IMR-90 (cell line): ENCODE measurements at regions not wholly inside any gene's neighbourhood (a gene's known extent, or its start where the extent isn't known, plus 50 kb on each side); places are given as distances from the start of the nearest gene placed in this dataset.

ENCODE experiments used
- ATAC-seq: fragments of 200-7000 bp; cut with Tn5 transposase; 2 replicates; pipeline ENCODE4 v1.9.1; 2020; ENCODE audit warnings: low read depth, mild to moderate bottlenecking, moderate library complexity
- BruUV-seq: library from RNA; stranded (reverse); fragments of 400-500 nt; replicated peaks from 2 replicates; lab custom pipeline; 2021; lab: Mats Ljungman, UMichigan
- CTCF ChIA-PET: fragments of 300-600 bp; formaldehyde crosslinking; extraction: SDS; loops from one replicate; lab custom pipeline; 2021; ENCODE audit warnings: antibody characterized with exemption; lab: Yijun Ruan, JAX
- POLR2A ChIA-PET: fragments of 300-600 bp; sonication (Branson Sonifier 250); formaldehyde crosslinking; loops from one replicate; lab custom pipeline; 2022; ENCODE audit warnings: antibody characterized with exemption; ENCODE audit not compliant: unreplicated experiment; lab: Charles Lee
- DNase-seq: peaks from one replicate; pipeline ENCODE4 v3.0.0; 2013
- H2AFZ ChIP-seq: replicated peaks from 2 replicates; pipeline ENCODE3; 2013; ENCODE audit warnings: low read length, mild to moderate bottlenecking; ENCODE audit not compliant: poor library complexity
- H2AK5ac ChIP-seq: 2 replicates; pipeline ENCODE4 v1.6.1; 2013; ENCODE audit warnings: low read depth, low read length, inconsistent platforms
- H2AK9ac ChIP-seq: replicated peaks from 2 replicates; pipeline ENCODE3; 2013; ENCODE audit warnings: mild to moderate bottlenecking, low read depth, low read length, moderate library complexity; ENCODE audit not compliant: poor library complexity
- H2BK120ac ChIP-seq: 2 replicates; pipeline ENCODE4 v1.6.1; 2013; ENCODE audit warnings: low read depth, low read length, inconsistent platforms
- H2BK15ac ChIP-seq: 3 replicates; pipeline ENCODE4 v1.6.1; 2013; ENCODE audit warnings: low read depth, low read length, inconsistent platforms
- H2BK20ac ChIP-seq: 2 replicates; pipeline ENCODE4 v1.6.1; 2013; ENCODE audit warnings: low read depth, mild to moderate bottlenecking, inconsistent platforms, low read length, moderate library complexity
- H2BK5ac ChIP-seq: 2 replicates; pipeline ENCODE4 v1.6.1; 2013; ENCODE audit warnings: mild to moderate bottlenecking, low read depth, low read length, inconsistent platforms; ENCODE audit not compliant: poor library complexity, severe bottlenecking
- H3K14ac ChIP-seq: replicated peaks from 2 replicates; pipeline ENCODE4 v1.6.1; 2013; ENCODE audit warnings: low read depth, low read length, inconsistent platforms
- H3K18ac ChIP-seq: 2 replicates; pipeline ENCODE4 v1.6.1; 2013; ENCODE audit warnings: low read depth, low read length, control low read depth
- H3K23ac ChIP-seq: 2 replicates; pipeline ENCODE4 v1.6.1; 2013; ENCODE audit warnings: low read depth, low read length, inconsistent platforms
- H3K27ac ChIP-seq: 2 replicates; pipeline ENCODE4 v1.5.1; 2013; ENCODE audit warnings: mild to moderate bottlenecking, control low read depth, low read length; ENCODE audit not compliant: insufficient read depth
- H3K27me3 ChIP-seq: 2 replicates; pipeline ENCODE4 v1.6.1; 2013; ENCODE audit warnings: low read length; ENCODE audit not compliant: control insufficient read depth, insufficient read depth
- H3K36me3 ChIP-seq: 2 replicates; pipeline ENCODE4 v1.6.1; 2013; ENCODE audit warnings: low read length, mixed read lengths; ENCODE audit not compliant: control insufficient read depth, insufficient read depth
- H3K4ac ChIP-seq: 2 replicates; pipeline ENCODE4 v1.6.1; 2013; ENCODE audit warnings: low read depth, low read length, inconsistent platforms
- H3K4me1 ChIP-seq: 2 replicates; pipeline ENCODE4 v1.6.1; 2013; ENCODE audit warnings: low read length, mixed read lengths; ENCODE audit not compliant: control insufficient read depth, insufficient read depth
- H3K4me2 ChIP-seq: 2 replicates; pipeline ENCODE4 v1.6.1; 2013; ENCODE audit warnings: low read depth, mild to moderate bottlenecking, control low read depth, low read length, moderate library complexity
- H3K4me3 ChIP-seq: 2 replicates; pipeline ENCODE4 v1.5.1; 2013; ENCODE audit warnings: low read depth, mild to moderate bottlenecking, control low read depth, low read length, moderate library complexity; ENCODE audit not compliant: insufficient read depth
- H3K56ac ChIP-seq: 2 replicates; pipeline ENCODE4 v1.6.1; 2013; ENCODE audit warnings: low read length, inconsistent platforms; ENCODE audit not compliant: insufficient read depth; ENCODE audit errors: extremely low read depth
- H3K79me1 ChIP-seq, 2 experiments: 2 replicates each; pipeline ENCODE4 v1.6.1; 2013; ENCODE audit warnings: low read length in 2 of 2, inconsistent platforms in 1 of 2, low read depth in 1 of 2
- H3K9ac ChIP-seq: 2 replicates; pipeline ENCODE4 v1.6.1; 2013; ENCODE audit warnings: low read depth, low read length, control low read depth
- H3K9me1 ChIP-seq: 2 replicates; pipeline ENCODE4 v1.6.1; 2013; ENCODE audit warnings: low read length, inconsistent platforms; ENCODE audit not compliant: insufficient read depth
- H3K9me3 ChIP-seq: 2 replicates; pipeline ENCODE4 v1.6.1; 2013; ENCODE audit warnings: low read length; ENCODE audit not compliant: control insufficient read depth, insufficient read depth
- H4K20me1 ChIP-seq: 2 replicates; pipeline ENCODE4 v1.6.1; 2013; ENCODE audit warnings: low read length, inconsistent platforms; ENCODE audit not compliant: insufficient read depth
- H4K5ac ChIP-seq: 2 replicates; pipeline ENCODE4 v1.6.1; 2013; ENCODE audit warnings: mild to moderate bottlenecking, low read depth, low read length, control low read depth
- H4K8ac ChIP-seq, 2 experiments: 2 replicates each; pipeline ENCODE4 v1.6.1; 2013; ENCODE audit warnings: low read depth in 2 of 2, low read length in 2 of 2, control low read depth in 1 of 2, inconsistent platforms in 1 of 2
- H4K91ac ChIP-seq: 2 replicates; pipeline ENCODE4 v1.6.1; 2013; ENCODE audit warnings: low read depth, low read length, inconsistent platforms; ENCODE audit not compliant: insufficient read depth
- BHLHE40 ChIP-seq: fragments of 150-350 bp; IDR thresholded peaks from 2 replicates; pipeline ENCODE4 v1.6.1; 2016; ENCODE audit warnings: mild to moderate bottlenecking, low read depth, low read length
- CEBPB ChIP-seq: IDR thresholded peaks from 2 replicates; pipeline ENCODE4 v1.6.1; 2012; ENCODE audit warnings: low read depth, low read length, improper control_type of control experiment
- CHD1 ChIP-seq: IDR thresholded peaks from 2 replicates; pipeline ENCODE4 v1.6.1; 2012; ENCODE audit warnings: low read depth, low read length, improper control_type of control experiment
- MAFK ChIP-seq: IDR thresholded peaks from 2 replicates; pipeline ENCODE4 v1.6.1; 2012; ENCODE audit warnings: low read depth, low read length, improper control_type of control experiment
- MAZ ChIP-seq: IDR thresholded peaks from 2 replicates; pipeline ENCODE4 v1.6.1; 2012; ENCODE audit warnings: low read depth, mild to moderate bottlenecking, low read length, improper control_type of control experiment, moderate library complexity, borderline replicate concordance
- MXI1 ChIP-seq: IDR thresholded peaks from 2 replicates; pipeline ENCODE4 v1.6.1; 2012; ENCODE audit warnings: low read depth, mild to moderate bottlenecking, low read length, moderate library complexity, borderline replicate concordance
- NFE2L2 ChIP-seq: fragments of 150-350 bp; IDR thresholded peaks from 2 replicates; pipeline ENCODE4 v1.6.1; 2016; ENCODE audit warnings: low read depth, mild to moderate bottlenecking, low read length
- POLR2A ChIP-seq: IDR thresholded peaks from 2 replicates; pipeline ENCODE4 v1.6.1; 2012; ENCODE audit warnings: mild to moderate bottlenecking, low read depth, low read length
- RAD21 ChIP-seq: IDR thresholded peaks from 2 replicates; pipeline ENCODE4 v1.6.1; 2012; ENCODE audit warnings: low read length, improper control_type of control experiment
- RCOR1 ChIP-seq: IDR thresholded peaks from 2 replicates; pipeline ENCODE4 v1.6.1; 2012; ENCODE audit warnings: mild to moderate bottlenecking, low read length, improper control_type of control experiment; ENCODE audit not compliant: insufficient replicate concordance
- RFX5 ChIP-seq: IDR thresholded peaks from 2 replicates; pipeline ENCODE4 v1.8.0; 2012; ENCODE audit warnings: low read depth, mild to moderate bottlenecking, low read length, moderate library complexity
- SMC3 ChIP-seq: fragments of 150-350 bp; IDR thresholded peaks from 2 replicates; pipeline ENCODE4 v1.6.1; 2016; ENCODE audit warnings: low read depth, mild to moderate bottlenecking, antibody characterized with exemption, low read length, moderate library complexity
- WGBS, 2 experiments: methylation state at CpG; one replicate each; pipeline versions ENCODE4 v1.1.5 to v1.1.7; 2013; ENCODE audit warnings: missing lambda C conversion rate in 2 of 2; ENCODE audit not compliant: insufficient read length in 1 of 2; ENCODE audit errors: extremely low coverage in 2 of 2; 5-methylcytosine and 5-hydroxymethylcytosine counted together
- dilution Hi-C: fragments of 300-500 bp; cut with HindIII; formaldehyde crosslinking; loops from one replicate; pipeline ENCODE4 v1.14.3; 2018; ENCODE audit warnings: low sequenced_read_pairs; ENCODE audit not compliant: unreplicated experiment
- in situ Hi-C: fragments of 300-500 bp; cut with MboI; formaldehyde crosslinking; loops from 3 replicates; pipeline ENCODE4 v1.14.3; 2019; ENCODE audit warnings: low sequenced_read_pairs, inconsistent platforms, mixed read lengths
- intact Hi-C: fragments of 100-400 bp; cut with micrococcal nuclease; formaldehyde crosslinking; loops from 2 replicates; pipeline ENCODE4 v1.10.0; 2022
- TF ChIP-seq, protein P1 (sequence below): fragments of 150-350 bp; IDR thresholded peaks from 2 replicates; pipeline ENCODE4 v1.6.1; 2016; ENCODE audit warnings: low read depth, mild to moderate bottlenecking, low read length, moderate library complexity, borderline replicate concordance
- TF ChIP-seq, protein P2 (sequence below): fragments of 150-350 bp; IDR thresholded peaks from 2 replicates; pipeline ENCODE4 v1.6.1; 2017; ENCODE audit warnings: mild to moderate bottlenecking, antibody characterized with exemption, low read length, low read depth

GRCh38 chr2:173673640-173674039 lies 291.5 kb downstream of the SP3 start:
- H2BK5ac ChIP-seq, result no peak overlapping the region
- no peak for ATAC-seq
- H3K27me3 ChIP-seq, result peaks cover 2% of the 10 kb centered on the region; the same call in 1 of the 2 replicates
- no peak overlapping the region for H3K23ac ChIP-seq
- H2AK5ac ChIP-seq, result no peak overlapping the region
- H3K56ac ChIP-seq, result no peak overlapping the region
- H2BK15ac ChIP-seq, result no peak overlapping the region
- H3K4me1 ChIP-seq, result peaks cover 1% of the 10 kb centered on the region; the same call in 1 of the 2 replicates
- no CpG with 5 or more reads among the region's 1 CpG for WGBS, 2 experiments
- no peak overlapping the region for H2BK120ac ChIP-seq
- H3K4me2 ChIP-seq, result no peak overlapping the region
- H3K18ac ChIP-seq, result no peak overlapping the region
- H4K5ac ChIP-seq, result no peak overlapping the region
- H3K9me3 ChIP-seq, result no peaks in the 10 kb centered on the region
- in situ Hi-C loops, result no loop called here
- H3K9ac ChIP-seq, result no peak overlapping the region
- H3K14ac ChIP-seq, result no peak overlapping the region
- ChIA-PET POLR2A (no interaction called here), CTCF (no interaction called here)
- H3K79me1 ChIP-seq, result no peaks in the 10 kb centered on the region
- no peaks in the 10 kb centered on the region for H3K36me3 ChIP-seq
- H2AFZ ChIP-seq, result no peak overlapping the region
- intact Hi-C loops, result no loop called here
- TF ChIP-seq POLR2A (no peak), CHD1 (no peak), RFX5 (no peak), RCOR1 (no peak), MAFK (no peak), MXI1 (no peak), RAD21 (no peak), BHLHE40 (no peak), NFE2L2 (no peak), MAZ (no peak), CEBPB (no peak), SMC3 (no peak)
- TF ChIP-seq, protein P1, sequence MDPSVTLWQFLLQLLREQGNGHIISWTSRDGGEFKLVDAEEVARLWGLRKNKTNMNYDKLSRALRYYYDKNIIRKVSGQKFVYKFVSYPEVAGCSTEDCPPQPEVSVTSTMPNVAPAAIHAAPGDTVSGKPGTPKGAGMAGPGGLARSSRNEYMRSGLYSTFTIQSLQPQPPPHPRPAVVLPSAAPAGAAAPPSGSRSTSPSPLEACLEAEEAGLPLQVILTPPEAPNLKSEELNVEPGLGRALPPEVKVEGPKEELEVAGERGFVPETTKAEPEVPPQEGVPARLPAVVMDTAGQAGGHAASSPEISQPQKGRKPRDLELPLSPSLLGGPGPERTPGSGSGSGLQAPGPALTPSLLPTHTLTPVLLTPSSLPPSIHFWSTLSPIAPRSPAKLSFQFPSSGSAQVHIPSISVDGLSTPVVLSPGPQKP, result no peak
- TF ChIP-seq, protein P2, sequence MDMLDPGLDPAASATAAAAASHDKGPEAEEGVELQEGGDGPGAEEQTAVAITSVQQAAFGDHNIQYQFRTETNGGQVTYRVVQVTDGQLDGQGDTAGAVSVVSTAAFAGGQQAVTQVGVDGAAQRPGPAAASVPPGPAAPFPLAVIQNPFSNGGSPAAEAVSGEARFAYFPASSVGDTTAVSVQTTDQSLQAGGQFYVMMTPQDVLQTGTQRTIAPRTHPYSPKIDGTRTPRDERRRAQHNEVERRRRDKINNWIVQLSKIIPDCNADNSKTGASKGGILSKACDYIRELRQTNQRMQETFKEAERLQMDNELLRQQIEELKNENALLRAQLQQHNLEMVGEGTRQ, result no peak
- H4K91ac ChIP-seq, result no peak overlapping the region
- no peaks in the 10 kb centered on the region for H3K9me1 ChIP-seq
- H3K27ac ChIP-seq, result no peak overlapping the region
- no peak overlapping the region for H3K4ac ChIP-seq
- no peak overlapping the region for H2BK20ac ChIP-seq
- BruUV-seq, result no TSS peak
- H3K4me3 ChIP-seq, result no peak overlapping the region
- no peak overlapping the region for H2AK9ac ChIP-seq
- no peaks in the 10 kb centered on the region for H4K20me1 ChIP-seq
- DNase-seq, result no peak
- dilution Hi-C loops, result no loop called here
- H4K8ac ChIP-seq, result no peak overlapping the region
